C4-2B (cell line): ENCODE measurements at regions not wholly inside any gene's neighbourhood (a gene's known extent, or its start where the extent isn't known, plus 50 kb on each side); places are given as distances from the start of the nearest gene placed in this dataset.

ENCODE experiments used
- ZFX ChIP-seq: fragments of 450-650 bp; IDR thresholded peaks from 2 replicates; pipeline ENCODE4 v1.6.1; 2017
- TF ChIP-seq, protein P1 (sequence below): fragments of 450-650 bp; conservative IDR thresholded peaks from 2 replicates; pipeline ENCODE4 v1.5.1; 2017; ENCODE audit warnings: mild to moderate bottlenecking

DNA sequence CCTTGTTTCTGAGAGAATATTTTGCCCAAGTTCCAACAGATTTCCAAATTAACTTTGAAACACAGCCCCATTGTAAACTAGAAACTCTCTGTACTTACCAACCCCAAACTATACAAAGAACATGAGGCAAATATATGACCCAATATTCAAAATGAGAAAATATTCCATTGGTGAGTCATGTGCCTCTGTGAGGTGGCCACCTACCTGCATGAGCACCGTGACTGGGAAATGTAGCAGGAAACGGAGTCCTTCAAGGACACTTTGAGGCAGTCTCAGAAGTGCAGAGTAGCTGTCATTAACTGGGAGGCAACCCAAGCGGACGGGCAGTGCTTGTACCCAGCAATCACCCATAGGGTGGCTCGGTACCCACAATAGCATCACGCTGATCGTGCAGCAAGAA, 335.5 kb upstream of the NOX3 start:
- TF ChIP-seq ZFX, result no peak
- TF ChIP-seq, protein P1, sequence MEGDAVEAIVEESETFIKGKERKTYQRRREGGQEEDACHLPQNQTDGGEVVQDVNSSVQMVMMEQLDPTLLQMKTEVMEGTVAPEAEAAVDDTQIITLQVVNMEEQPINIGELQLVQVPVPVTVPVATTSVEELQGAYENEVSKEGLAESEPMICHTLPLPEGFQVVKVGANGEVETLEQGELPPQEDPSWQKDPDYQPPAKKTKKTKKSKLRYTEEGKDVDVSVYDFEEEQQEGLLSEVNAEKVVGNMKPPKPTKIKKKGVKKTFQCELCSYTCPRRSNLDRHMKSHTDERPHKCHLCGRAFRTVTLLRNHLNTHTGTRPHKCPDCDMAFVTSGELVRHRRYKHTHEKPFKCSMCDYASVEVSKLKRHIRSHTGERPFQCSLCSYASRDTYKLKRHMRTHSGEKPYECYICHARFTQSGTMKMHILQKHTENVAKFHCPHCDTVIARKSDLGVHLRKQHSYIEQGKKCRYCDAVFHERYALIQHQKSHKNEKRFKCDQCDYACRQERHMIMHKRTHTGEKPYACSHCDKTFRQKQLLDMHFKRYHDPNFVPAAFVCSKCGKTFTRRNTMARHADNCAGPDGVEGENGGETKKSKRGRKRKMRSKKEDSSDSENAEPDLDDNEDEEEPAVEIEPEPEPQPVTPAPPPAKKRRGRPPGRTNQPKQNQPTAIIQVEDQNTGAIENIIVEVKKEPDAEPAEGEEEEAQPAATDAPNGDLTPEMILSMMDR, result no peak
